Upper lobe of left lung (tissue), 4 donors: ENCODE measurements at regions not wholly inside any gene's neighbourhood (a gene's known extent, or its start where the extent isn't known, plus 50 kb on each side); places are given as distances from the start of the nearest gene placed in this dataset.
"Not testable (repeated sequence)": the region's sequence is repeated elsewhere in the genome, so short reads cannot be mapped to it uniquely, and the experiment has no call there.

Source experiments
- CTCF ChIP-seq, 6 experiments: fragments of 450-650 bp in 4 of 6; fragments of 200-600 bp in 2 of 6; sonication (generic) in 2 of 6; IDR thresholded peaks; one replicate each; pipeline ENCODE4 v1.5.1; 2016 to 2019; ENCODE audit warnings: antibody characterized with exemption in 6 of 6
- POLR2A ChIP-seq, 4 donors: fragments of 450-650 bp; IDR thresholded peaks; one replicate each; pipeline ENCODE4 v1.5.1; 2016 to 2017; ENCODE audit warnings: antibody characterized with exemption in 4 of 4, mild to moderate bottlenecking in 2 of 4

DNA sequence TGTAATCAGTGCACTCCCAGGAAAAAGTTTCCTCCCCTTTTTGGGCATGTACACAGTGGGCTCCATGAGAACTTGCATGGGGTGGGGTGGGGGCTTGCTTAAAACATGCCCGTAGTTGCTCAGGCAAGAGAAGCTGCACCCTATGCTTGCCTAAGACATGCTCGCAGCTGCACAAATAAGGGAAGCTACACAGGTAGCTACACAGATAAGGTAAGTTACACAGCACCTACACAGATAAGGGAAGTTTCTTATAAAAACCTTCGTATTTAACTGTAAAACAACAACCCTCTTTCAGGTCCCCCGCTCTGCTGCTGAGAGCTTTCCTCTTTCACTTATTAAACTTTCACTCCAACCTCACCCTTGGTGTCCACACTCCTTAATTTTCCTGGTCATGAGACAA lies 105.4 kb downstream of the TRIM69 start:
- TF ChIP-seq POLR2A, CTCF (IDR thresholded peaks at IDR 0.05): not testable (repeated sequence)
